Liver (tissue), 8 donors: ENCODE measurements at regions not wholly inside any gene's neighbourhood (a gene's known extent, or its start where the extent isn't known, plus 50 kb on each side); places are given as distances from the start of the nearest gene placed in this dataset.

Experiments
- DNase-seq: peaks from one replicate; pipeline ENCODE4 v3.0.0-alpha.2; 2017; ENCODE audit warnings: low spot score
- H3K27ac ChIP-seq, 2 donors: one replicate each; pipeline ENCODE4 v1.7.0; 2013; ENCODE audit warnings: inconsistent platforms in 2 of 2, low read length in 2 of 2, control low read depth in 1 of 2, low read depth in 1 of 2, mild to moderate bottlenecking in 1 of 2
- H3K27me3 ChIP-seq, 4 donors: one replicate each; pipeline versions ENCODE4 v1.6.1 to v1.7.0; 2013; ENCODE audit warnings: low read length in 3 of 4, inconsistent platforms in 1 of 4, mild to moderate bottlenecking in 1 of 4, moderate library complexity in 1 of 4; ENCODE audit not compliant: control insufficient read depth in 4 of 4, insufficient read depth in 4 of 4
- H3K36me3 ChIP-seq, 4 donors: one replicate each; pipeline versions ENCODE4 v1.6.1 to v1.7.0; 2013; ENCODE audit warnings: low read length in 3 of 4, mild to moderate bottlenecking in 3 of 4, low read depth in 1 of 4, moderate library complexity in 1 of 4; ENCODE audit not compliant: control insufficient read depth in 4 of 4, insufficient read depth in 3 of 4
- H3K4me1 ChIP-seq, 4 donors: one replicate each; pipeline versions ENCODE4 v1.6.1 to v1.7.0; 2013; ENCODE audit warnings: low read length in 3 of 4, mild to moderate bottlenecking in 3 of 4, moderate library complexity in 1 of 4; ENCODE audit not compliant: control insufficient read depth in 4 of 4, insufficient read depth in 4 of 4
- H3K4me3 ChIP-seq, 3 donors: one replicate each; pipeline versions ENCODE4 v1.6.1 to v1.7.0; 2013; ENCODE audit warnings: low read length in 3 of 3, control low read depth in 1 of 3, low read depth in 1 of 3, mild to moderate bottlenecking in 1 of 3
- H3K9ac ChIP-seq, 2 donors: one replicate each; pipeline ENCODE4 v1.7.0; 2013; ENCODE audit warnings: low read length in 2 of 2, mild to moderate bottlenecking in 2 of 2, moderate library complexity in 2 of 2, control low read depth in 1 of 2, low read depth in 1 of 2
- H3K9me3 ChIP-seq, 4 donors: one replicate each; pipeline versions ENCODE4 v1.6.1 to v1.7.0; 2013; ENCODE audit warnings: low read length in 3 of 4; ENCODE audit not compliant: control insufficient read depth in 4 of 4
- ATF3 ChIP-seq: IDR thresholded peaks from 2 replicates; pipeline ENCODE4 v1.6.1; 2016; ENCODE audit warnings: antibody characterized with exemption
- CTCF ChIP-seq: fragments of 150-350 bp; IDR thresholded peaks from 2 replicates; pipeline ENCODE4 v1.5.1; 2017; ENCODE audit warnings: improper control_type of control experiment, low read depth, low read length; ENCODE audit not compliant: missing input control
- FOXA2 ChIP-seq: IDR thresholded peaks from 2 replicates; pipeline ENCODE4 v1.6.1; 2016; ENCODE audit warnings: antibody characterized with exemption
- GABPA ChIP-seq, 2 donors: IDR thresholded peaks in 1 of 2; conservative IDR thresholded peaks in 1 of 2; 2 replicates each; pipeline ENCODE4 v1.6.1; 2016; ENCODE audit warnings: antibody characterized with exemption in 2 of 2, mild to moderate bottlenecking in 1 of 2, moderate library complexity in 1 of 2
- HNF4A ChIP-seq, 2 donors: conservative IDR thresholded peaks; 2 replicates each; pipeline ENCODE4 v1.6.1; 2016; ENCODE audit warnings: antibody characterized with exemption in 2 of 2, mild to moderate bottlenecking in 2 of 2
- JUND ChIP-seq, 2 donors: IDR thresholded peaks; 2 replicates each; pipeline ENCODE4 v1.6.1; 2016; ENCODE audit warnings: antibody characterized with exemption in 2 of 2
- NR2F2 ChIP-seq: IDR thresholded peaks from 2 replicates; pipeline ENCODE4 v1.6.1; 2016; ENCODE audit warnings: antibody characterized with exemption
- REST ChIP-seq: IDR thresholded peaks from 2 replicates; pipeline ENCODE4 v1.6.1; 2016; ENCODE audit warnings: antibody characterized with exemption, mild to moderate bottlenecking
- RXRA ChIP-seq, 2 donors: IDR thresholded peaks; 2 replicates each; pipeline ENCODE4 v1.6.1; 2017 to 2018; ENCODE audit warnings: antibody characterized with exemption in 2 of 2, mild to moderate bottlenecking in 1 of 2
- SP1 ChIP-seq: IDR thresholded peaks from 2 replicates; pipeline ENCODE4 v1.6.1; 2018; ENCODE audit warnings: antibody characterized with exemption, mild to moderate bottlenecking
- ZBTB33 ChIP-seq: IDR thresholded peaks from 2 replicates; pipeline ENCODE4 v1.6.1; 2016; ENCODE audit warnings: antibody characterized with exemption
- WGBS: extraction: QIAGEN DNeasy Blood & Tissue Kit; methylation state at CpG from one replicate; pipeline ENCODE4 v1.1.7; 2013; 5-methylcytosine and 5-hydroxymethylcytosine counted together
- donor health status: healthy.
- donor health status: healthy.
- donor health status: healthy.
- donor health status: healthy.
- donor health status: healthy.

GRCh38 chr7:42348631-42349030, 111.6 kb upstream of the GLI3 start:
- Histone ChIP-seq H3K9ac (no peak overlapping the region), H3K36me3 (no peaks in the 10 kb centered on the region), H3K4me3 (no peak overlapping the region), H3K4me1 (no peaks in the 10 kb centered on the region), H3K27ac (no peak overlapping the region), H3K27me3 (no peaks in the 10 kb centered on the region), H3K9me3 (no peaks in the 10 kb centered on the region)
- no peak for DNase-seq
- 77% methylated on average over 3 of the region's 3 CpGs for WGBS
- no peak for TF ChIP-seq REST

GRCh38 chr7:42348071-42348470, 111.1 kb upstream of the GLI3 start:
- Histone ChIP-seq H3K27me3 (no peaks in the 10 kb centered on the region), H3K9me3 (no peaks in the 10 kb centered on the region), H3K27ac (no peak overlapping the region), H3K9ac (no peak overlapping the region), H3K4me3 (no peak overlapping the region), H3K36me3 (no peaks in the 10 kb centered on the region), H3K4me1 (no peaks in the 10 kb centered on the region)
- TF ChIP-seq JUND (IDR thresholded peaks at IDR 0.05) (no peak), SP1 (no peak), REST (no peak), NR2F2 (no peak), FOXA2 (no peak), ZBTB33 (no peak), RXRA (IDR thresholded peaks at IDR 0.05) (no peak), HNF4A (conservative IDR thresholded peaks at IDR 0.05) (no peak), CTCF (no peak), ATF3 (no peak), GABPA (IDR thresholded peaks at IDR 0.05 in 1 of 2, conservative IDR thresholded peaks at IDR 0.05 in 1 of 2) (no peak)
- 72% methylated on average over 1 of the region's 1 CpG for WGBS
- no peak for DNase-seq
